Activated CD8-positive, alpha-beta T cell treated with anti-CD3 and anti-CD28 coated beads for 36 hours (primary cell): ENCODE measurements at regions not wholly inside any gene's neighbourhood (a gene's known extent, or its start where the extent isn't known, plus 50 kb on each side); places are given as distances from the start of the nearest gene placed in this dataset.

Source experiments
- ATAC-seq: fragments of 200-7000 bp; cut with Tn5 transposase; one replicate; pipeline ENCODE4 v1.10.0; 2021; ENCODE audit warnings: mild to moderate bottlenecking, moderate library complexity
- CTCF ChIA-PET: fragments of 350-600 bp; sonication (Branson Sonifier 250); formaldehyde crosslinking; loops from one replicate; lab custom pipeline; 2021; ENCODE audit warnings: antibody characterized with exemption; lab: Charles Lee
- POLR2A ChIA-PET: fragments of 350-600 bp; sonication (Branson Sonifier 250); formaldehyde crosslinking; loops from one replicate; lab custom pipeline; 2021; ENCODE audit warnings: antibody characterized with exemption; lab: Charles Lee
- DNase-seq: peaks from one replicate; pipeline ENCODE4 v3.0.0-alpha.2; 2020
- H3K27ac Mint-ChIP-seq: one replicate; pipeline ENCODE4 v1.8.0; 2021; ENCODE audit warnings: mild to moderate bottlenecking, mixed read lengths
- H3K27me3 Mint-ChIP-seq: one replicate; pipeline ENCODE4 v1.8.0; 2021; ENCODE audit warnings: mixed read lengths
- H3K36me3 Mint-ChIP-seq: one replicate; pipeline ENCODE4 v1.8.0; 2021; ENCODE audit warnings: low read depth, mixed read lengths
- H3K4me1 Mint-ChIP-seq: one replicate; pipeline ENCODE4 v1.8.0; 2021; ENCODE audit warnings: low read depth, mixed read lengths
- H3K4me3 Mint-ChIP-seq: one replicate; pipeline ENCODE4 v1.8.0; 2021; ENCODE audit warnings: mild to moderate bottlenecking, moderate library complexity, mixed read lengths
- H3K9me3 Mint-ChIP-seq: one replicate; pipeline ENCODE4 v1.8.0; 2021; ENCODE audit warnings: mixed read lengths
- CTCF ChIP-seq: fragments of 200-600 bp; IDR thresholded peaks from one replicate; pipeline ENCODE4 v1.8.0; 2022; ENCODE audit warnings: antibody characterized with exemption, mild to moderate bottlenecking
- intact Hi-C: fragments of 100-400 bp; cut with micrococcal nuclease; formaldehyde crosslinking; loops from one replicate; pipeline ENCODE4 v1.10.0; 2022

- H3K27me3 Mint-ChIP-seq, result no peaks in the 10 kb centered on the region
- no peak for DNase-seq
- ChIA-PET CTCF (no interaction called here), POLR2A (no interaction called here)
- no peak overlapping the region for H3K4me3 Mint-ChIP-seq
- intact Hi-C loops, result no loop called here
- H3K36me3 Mint-ChIP-seq, result no peaks in the 10 kb centered on the region
- H3K9me3 Mint-ChIP-seq, result peaks cover 1% of the 10 kb centered on the region
- H3K27ac Mint-ChIP-seq, result no peak overlapping the region
- no peak for ATAC-seq
- no peak for TF ChIP-seq CTCF
- H3K4me1 Mint-ChIP-seq, result no peaks in the 10 kb centered on the region
Observed at GRCh38 chr3:147924755-147925154, 515.6 kb downstream of the ZIC1 start.

DNA sequence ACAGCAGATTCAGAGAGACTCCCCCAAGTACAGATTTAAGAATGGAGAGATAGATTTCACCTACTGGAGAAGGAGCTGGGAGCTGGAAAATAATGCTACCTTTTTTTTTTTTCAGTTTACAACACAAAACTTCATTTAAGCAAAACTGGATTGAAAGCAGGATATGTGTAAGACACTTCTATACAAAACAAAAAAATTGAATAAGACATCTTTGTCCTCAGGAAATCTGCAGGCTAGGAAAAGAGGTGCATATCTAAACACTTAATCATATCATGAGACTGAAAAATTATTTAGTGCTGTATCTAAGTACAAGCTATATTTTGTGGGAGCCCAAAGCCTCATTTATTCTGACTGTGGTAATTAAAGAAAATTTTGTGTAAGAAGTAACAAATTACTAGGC is 516.1 kb downstream of the ZIC1 start:
- Mint-ChIP-seq H3K36me3 (no peaks in the 10 kb centered on the region), H3K4me3 (no peak overlapping the region), H3K27me3 (no peaks in the 10 kb centered on the region), H3K4me1 (no peaks in the 10 kb centered on the region), H3K27ac (no peak overlapping the region), H3K9me3 (peaks cover 1% of the 10 kb centered on the region)
- TF ChIP-seq CTCF, result no peak
- ChIA-PET CTCF (no interaction called here), POLR2A (no interaction called here)
- DNase-seq (no peak), ATAC-seq (no peak)
- intact Hi-C loops, result no loop called here

DNA sequence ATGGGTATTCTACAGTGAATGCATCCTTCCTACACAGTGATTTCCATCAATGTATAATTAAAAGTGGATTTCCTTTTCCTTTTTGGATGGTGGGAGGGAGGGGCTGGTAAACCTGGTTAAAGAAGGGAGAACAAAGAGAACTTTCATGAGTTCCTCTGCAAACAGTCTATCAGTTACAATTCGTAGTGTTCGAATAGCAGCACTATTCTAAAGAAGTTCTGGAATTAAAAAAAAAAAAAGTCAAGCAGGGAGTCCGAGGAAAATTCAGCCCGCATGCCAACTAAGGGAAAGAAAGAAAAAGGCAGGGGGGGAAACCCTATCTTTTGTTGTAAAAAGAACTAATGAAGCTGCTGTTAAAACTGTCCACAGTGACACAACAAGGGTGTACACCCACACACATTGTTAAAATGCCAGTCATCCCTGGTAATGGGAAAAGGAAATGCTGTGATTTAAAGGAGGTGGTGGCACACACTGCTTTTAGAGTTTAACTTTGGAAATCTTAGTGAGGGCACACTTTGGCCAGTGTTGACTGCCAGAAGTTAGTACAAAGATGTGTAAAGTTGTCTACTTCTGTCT is 521.2 kb downstream of the ZIC1 start:
- DNase-seq (no peak), ATAC-seq (no peak)
- Mint-ChIP-seq H3K9me3 (no peaks in the 10 kb centered on the region), H3K4me3 (no peak overlapping the region), H3K27me3 (no peaks in the 10 kb centered on the region), H3K4me1 (no peaks in the 10 kb centered on the region), H3K36me3 (no peaks in the 10 kb centered on the region), H3K27ac (no peak overlapping the region)
- POLR2A ChIA-PET, result no interaction called here
- intact Hi-C loops, result no loop called here
- CTCF ChIA-PET, result no interaction called here
- no peak for TF ChIP-seq CTCF

- no peak for TF ChIP-seq CTCF
- Mint-ChIP-seq H3K4me3 (no peak overlapping the region), H3K27ac (no peak overlapping the region), H3K27me3 (no peaks in the 10 kb centered on the region), H3K9me3 (no peaks in the 10 kb centered on the region), H3K36me3 (no peaks in the 10 kb centered on the region), H3K4me1 (no peaks in the 10 kb centered on the region)
- CTCF ChIA-PET, result no interaction called here
- intact Hi-C loops, result no loop called here
- ATAC-seq (no peak), DNase-seq (no peak)
- POLR2A ChIA-PET, result no interaction called here
Observed at GRCh38 chr3:147934451-147935180, 525.5 kb downstream of the ZIC1 start.

DNA sequence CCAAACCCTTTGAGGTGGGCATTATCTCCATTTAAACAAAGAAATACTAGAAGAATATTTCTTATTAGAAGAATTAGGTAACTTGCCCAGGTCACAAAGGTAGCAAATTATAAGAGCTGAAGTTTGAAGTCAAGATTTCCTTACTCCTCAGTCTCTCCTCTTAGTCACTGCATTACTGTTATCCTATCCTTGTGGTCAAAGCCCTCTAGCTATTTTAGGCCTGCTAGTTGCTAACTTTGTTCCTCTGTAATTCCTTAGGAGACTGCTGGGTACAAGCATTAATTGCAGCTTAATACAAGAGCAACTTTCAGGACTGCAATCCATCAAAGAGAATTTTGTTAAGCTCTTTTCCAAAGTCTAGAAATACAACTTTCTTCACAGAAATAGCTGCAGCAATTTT is 528.2 kb downstream of the ZIC1 start:
- ATAC-seq, result no peak
- intact Hi-C loops, result no loop called here
- ChIA-PET CTCF (no interaction called here), POLR2A (no interaction called here)
- no peak for TF ChIP-seq CTCF
- no peak overlapping the region for H3K4me3 Mint-ChIP-seq
- DNase-seq, result no peak
- H3K9me3 Mint-ChIP-seq, result peaks cover 1% of the 10 kb centered on the region
- no peaks in the 10 kb centered on the region for H3K4me1 Mint-ChIP-seq
- H3K27ac Mint-ChIP-seq, result no peak overlapping the region
- H3K36me3 Mint-ChIP-seq, result no peaks in the 10 kb centered on the region
- no peaks in the 10 kb centered on the region for H3K27me3 Mint-ChIP-seq
